Muscle layer of duodenum (tissue), 2 donors: ENCODE measurements at regions not wholly inside any gene's neighbourhood (a gene's known extent, or its start where the extent isn't known, plus 50 kb on each side); places are given as distances from the start of the nearest gene placed in this dataset.

Experiments used
- H3K27ac ChIP-seq: one replicate; pipeline ENCODE4 v1.7.0; 2013; ENCODE audit warnings: mild to moderate bottlenecking, low read length
- H3K27me3 ChIP-seq: one replicate; pipeline ENCODE4 v1.7.0; 2013; ENCODE audit warnings: low read depth, mild to moderate bottlenecking, control low read depth, low read length
- H3K36me3 ChIP-seq, 2 donors: one replicate each; pipeline ENCODE4 v1.7.0; 2013; ENCODE audit warnings: low read length in 2 of 2, control low read depth in 1 of 2, mild to moderate bottlenecking in 1 of 2; ENCODE audit not compliant: insufficient read depth in 2 of 2, control insufficient read depth in 1 of 2
- H3K4me1 ChIP-seq, 2 donors: one replicate each; pipeline ENCODE4 v1.7.0; 2013; ENCODE audit warnings: low read length in 2 of 2, mild to moderate bottlenecking in 2 of 2, control low read depth in 1 of 2, moderate library complexity in 1 of 2; ENCODE audit not compliant: insufficient read depth in 2 of 2, control insufficient read depth in 1 of 2
- H3K4me3 ChIP-seq, 2 donors: one replicate each; pipeline ENCODE4 v1.7.0; 2013; ENCODE audit warnings: low read length in 2 of 2, low read depth in 1 of 2, mild to moderate bottlenecking in 1 of 2
- H3K9me3 ChIP-seq, 2 donors: one replicate each; pipeline ENCODE4 v1.7.0; 2013; ENCODE audit warnings: low read length in 2 of 2, control low read depth in 1 of 2, mild to moderate bottlenecking in 1 of 2; ENCODE audit not compliant: control insufficient read depth in 1 of 2
- donor health status: healthy.

DNA sequence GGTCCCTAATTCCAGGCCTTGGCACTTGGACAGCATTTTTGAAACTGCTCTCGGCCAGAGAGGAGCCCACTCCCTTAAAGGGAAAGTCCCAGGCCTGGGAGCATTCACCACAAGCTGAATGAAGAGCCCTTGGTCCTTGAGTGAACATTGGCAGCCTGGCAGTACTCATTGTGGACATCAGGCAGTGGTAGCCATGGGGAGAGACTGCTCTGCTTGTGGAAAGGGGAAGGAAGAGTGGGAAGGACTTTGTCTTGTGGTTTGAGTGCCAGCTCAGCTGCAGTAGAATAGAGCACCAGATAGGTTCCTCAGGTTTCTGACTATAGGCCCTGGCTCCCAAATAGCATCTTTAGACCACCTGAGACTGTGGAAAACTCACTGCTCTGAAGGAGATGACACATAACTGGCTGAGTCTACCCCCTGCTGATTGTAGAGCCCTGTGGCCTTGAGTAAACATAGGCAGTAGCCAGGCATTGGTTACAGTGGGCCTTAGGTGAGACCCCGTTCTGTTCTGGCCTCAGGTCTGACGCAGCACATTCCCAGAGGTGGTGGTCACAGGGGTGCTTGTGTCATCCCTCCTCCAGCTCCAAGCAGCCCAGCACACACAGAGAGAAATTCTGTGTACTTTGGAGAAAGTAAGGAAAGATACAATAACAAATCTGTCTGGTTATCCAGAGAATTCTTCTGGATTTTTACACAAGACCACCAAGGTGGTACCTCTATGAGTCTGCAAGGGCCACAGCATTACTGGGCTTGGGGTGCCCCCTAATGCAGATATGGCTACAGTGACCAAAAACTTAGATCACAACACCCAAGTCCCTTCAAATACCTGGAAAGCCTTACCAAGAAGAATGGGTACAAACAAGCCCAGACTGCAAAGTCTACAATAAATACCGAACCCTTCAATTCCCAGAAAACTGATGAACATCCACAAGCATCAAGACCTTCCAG lies 153.8 kb downstream of the GNAI1 start:
- H3K4me1 ChIP-seq: no peaks in the 10 kb centered on the region
- H3K27ac ChIP-seq: no peak overlapping the region
- no peaks in the 10 kb centered on the region for H3K36me3 ChIP-seq
- H3K27me3 ChIP-seq: no peaks in the 10 kb centered on the region
- no peaks in the 10 kb centered on the region for H3K9me3 ChIP-seq
- H3K4me3 ChIP-seq: no peak overlapping the region

DNA sequence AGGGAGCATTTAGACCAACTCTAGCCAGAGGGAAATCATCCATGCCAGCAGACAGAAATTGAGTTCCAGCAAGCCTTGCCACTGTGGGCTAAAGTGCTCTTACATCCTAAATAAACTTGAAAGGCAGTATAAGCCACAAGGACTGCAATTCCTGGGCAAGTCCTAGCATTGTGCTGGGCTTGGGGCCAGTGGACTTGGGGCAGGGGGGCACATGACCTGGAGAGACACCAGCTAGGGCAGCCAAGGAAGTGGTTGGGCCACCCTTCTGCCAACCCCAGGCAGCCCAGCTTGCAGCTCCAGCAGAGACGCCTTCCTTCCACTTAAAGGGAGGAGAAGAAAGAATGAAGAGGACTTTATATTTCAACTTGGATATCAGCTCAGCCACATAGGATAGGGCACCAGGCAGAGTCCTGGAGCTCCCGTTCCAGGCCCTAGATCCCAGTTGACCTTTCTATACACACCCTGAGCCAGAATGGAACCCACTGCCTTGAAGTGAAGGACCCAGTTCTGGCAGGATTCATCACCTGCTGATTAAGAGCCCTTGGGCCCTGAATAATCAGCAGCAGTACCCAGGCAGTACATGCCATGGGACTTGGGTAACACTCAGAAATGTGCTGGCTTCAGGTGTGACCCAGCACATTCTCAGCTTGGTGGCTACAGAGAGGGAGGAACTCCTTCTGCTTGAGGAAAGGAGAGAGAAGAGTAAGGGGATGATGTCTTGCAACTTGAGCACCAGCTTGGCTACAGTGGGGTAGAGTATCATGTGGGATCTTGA lies 153.0 kb downstream of the GNAI1 start:
- H3K4me3 ChIP-seq: no peak overlapping the region
- H3K36me3 ChIP-seq: no peaks in the 10 kb centered on the region
- H3K9me3 ChIP-seq: no peaks in the 10 kb centered on the region
- no peaks in the 10 kb centered on the region for H3K4me1 ChIP-seq
- no peak overlapping the region for H3K27ac ChIP-seq
- no peaks in the 10 kb centered on the region for H3K27me3 ChIP-seq

DNA sequence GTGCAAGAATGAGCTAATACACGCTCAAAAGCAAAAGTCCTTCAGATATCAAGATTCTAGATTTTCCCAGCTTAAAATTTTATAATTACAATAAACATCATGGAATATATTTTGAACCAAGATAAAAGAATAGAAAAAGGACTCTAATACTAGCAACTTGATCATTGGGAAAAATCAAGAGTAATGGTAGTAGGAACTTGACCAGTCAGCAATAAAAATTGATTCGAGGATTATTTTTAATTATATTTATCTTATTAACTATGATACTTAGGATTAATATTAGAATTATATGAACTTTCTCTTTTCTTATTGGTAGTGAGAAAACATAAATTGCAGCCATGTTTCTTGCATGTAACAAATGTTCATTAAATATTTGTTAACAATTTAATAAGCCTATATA lies 152.0 kb downstream of the GNAI1 start:
- Histone ChIP-seq H3K9me3 (no peaks in the 10 kb centered on the region), H3K27ac (no peak overlapping the region), H3K36me3 (no peaks in the 10 kb centered on the region), H3K27me3 (no peaks in the 10 kb centered on the region), H3K4me1 (no peaks in the 10 kb centered on the region), H3K4me3 (no peak overlapping the region)

DNA sequence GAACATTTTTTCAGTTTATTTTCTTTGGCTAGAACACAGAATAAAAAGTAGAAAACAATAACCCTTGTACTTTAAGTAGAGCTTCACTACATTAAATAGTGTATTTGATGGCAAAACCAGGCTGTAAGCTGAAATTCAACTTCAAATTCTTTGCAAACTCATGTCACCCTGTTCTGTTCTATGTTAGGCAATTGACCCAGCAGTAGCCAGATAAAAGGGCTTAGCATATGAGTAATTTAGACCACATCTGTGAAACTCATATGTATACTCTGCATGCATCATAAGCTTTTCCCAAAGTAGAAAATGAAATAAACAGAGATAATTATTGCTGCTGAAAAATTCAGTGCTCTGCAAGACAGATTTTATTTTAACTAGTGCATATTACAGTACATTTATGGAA lies 150.2 kb downstream of the GNAI1 start:
- Histone ChIP-seq H3K27ac (no peak overlapping the region), H3K36me3 (no peaks in the 10 kb centered on the region), H3K27me3 (no peaks in the 10 kb centered on the region), H3K4me1 (no peaks in the 10 kb centered on the region), H3K9me3 (no peaks in the 10 kb centered on the region), H3K4me3 (no peak overlapping the region)

- no peak overlapping the region for H3K27ac ChIP-seq
- no peaks in the 10 kb centered on the region for H3K27me3 ChIP-seq
- no peaks in the 10 kb centered on the region for H3K9me3 ChIP-seq
- no peaks in the 10 kb centered on the region for H3K36me3 ChIP-seq
- H3K4me3 ChIP-seq: no peak overlapping the region
- H3K4me1 ChIP-seq: peaks cover 0 to 5% of the 10 kb centered on the region in 2 donors
Measured at GRCh38 chr7:80279760-80280159, 145.1 kb downstream of the GNAI1 start.

DNA sequence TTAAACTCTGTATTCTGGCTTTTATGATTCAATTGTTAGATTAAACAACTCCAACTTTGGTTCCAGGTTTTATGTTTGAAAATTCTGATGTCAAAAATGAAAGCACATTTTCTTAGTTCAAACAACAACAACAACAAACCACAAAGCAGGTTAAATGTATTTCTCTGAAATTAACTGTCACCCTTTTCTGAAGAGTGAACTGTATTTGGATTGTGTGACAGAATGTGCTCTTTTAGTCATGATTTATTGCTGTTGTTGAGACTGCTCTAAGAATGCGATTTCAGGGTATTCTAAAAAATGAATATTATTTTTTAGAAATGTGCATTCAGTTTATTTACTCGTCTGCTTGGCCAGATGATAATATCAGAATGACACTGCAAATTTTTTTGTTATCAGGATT lies 144.1 kb downstream of the GNAI1 start:
- no peak overlapping the region for H3K4me3 ChIP-seq
- H3K27ac ChIP-seq: no peak overlapping the region
- H3K4me1 ChIP-seq: peaks cover 0 to 5% of the 10 kb centered on the region in 2 donors
- no peaks in the 10 kb centered on the region for H3K36me3 ChIP-seq
- H3K27me3 ChIP-seq: no peaks in the 10 kb centered on the region
- no peaks in the 10 kb centered on the region for H3K9me3 ChIP-seq

DNA sequence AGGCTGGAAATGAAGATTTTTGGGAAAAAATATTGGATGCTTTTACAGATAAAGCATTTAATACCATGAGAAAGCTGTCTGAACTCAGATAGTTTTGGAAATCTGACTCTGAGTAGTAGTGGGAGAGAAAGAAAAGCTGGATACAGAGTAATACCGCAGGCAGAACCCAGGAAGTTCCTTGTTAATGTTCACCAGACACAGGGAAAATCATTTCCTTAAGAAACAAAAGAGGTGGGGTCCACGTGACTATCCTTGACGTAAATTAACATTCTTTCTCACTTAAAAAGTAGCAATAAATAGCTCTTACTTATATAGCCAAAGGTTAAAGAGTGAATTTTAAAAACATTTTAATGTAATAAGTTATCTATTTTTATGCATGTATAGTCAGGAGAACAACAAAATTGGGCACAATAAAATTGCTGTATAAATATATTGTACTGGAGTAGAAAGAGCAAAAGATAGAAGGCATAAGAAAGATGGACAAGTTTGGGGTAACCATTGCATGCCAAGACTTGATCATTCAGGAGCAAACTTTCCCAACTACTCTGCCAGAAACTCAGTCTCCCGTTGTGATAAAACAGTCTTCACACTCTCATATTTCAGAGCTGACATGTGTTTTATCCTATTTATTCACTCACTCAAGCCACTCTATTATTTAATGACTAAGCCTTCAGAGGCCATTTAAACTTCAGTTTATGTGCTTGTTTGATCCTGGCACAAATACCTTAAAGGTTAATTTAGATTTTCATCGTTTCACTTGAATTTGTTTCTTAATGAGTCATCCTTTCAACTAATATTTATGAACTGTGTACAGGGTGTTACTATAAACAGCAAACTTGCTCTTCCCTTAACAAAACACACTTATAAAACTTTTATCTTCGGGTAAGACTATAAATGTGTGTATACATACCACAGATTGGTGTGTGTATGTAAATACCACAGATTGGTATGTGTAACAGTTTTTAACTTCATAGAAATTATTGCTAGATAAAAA lies 143.1 kb downstream of the GNAI1 start:
- H3K4me3 ChIP-seq: no peak overlapping the region
- no peak overlapping the region for H3K27ac ChIP-seq
- H3K36me3 ChIP-seq: no peaks in the 10 kb centered on the region
- H3K4me1 ChIP-seq: peaks cover 0 to 5% of the 10 kb centered on the region in 2 donors
- H3K9me3 ChIP-seq: no peaks in the 10 kb centered on the region
- no peaks in the 10 kb centered on the region for H3K27me3 ChIP-seq
